ENCODE measurements at regions not wholly inside any gene's neighbourhood (a gene's known extent, or its start where the extent isn't known, plus 50 kb on each side); places are given as distances from the start of the nearest gene placed in this dataset.

- Histone ChIP-seq H3K4me3 (ENCODE audit: low read depth, low read length) (no peak overlapping the region), H3K36me3 (replicated peaks) (no peaks in the 10 kb centered on the region), H3K27ac (no peak overlapping the region), H3K27me3 (replicated peaks) (no peaks in the 10 kb centered on the region)
- in situ Hi-C loops (cut with HindIII; ENCODE audit: low pct_ligation_motif_present, low sequenced_read_pairs) = no loop called here
- no peak for TF ChIP-seq CTCF (IDR thresholded peaks at IDR 0.05; ENCODE audit: low read depth, low read length, missing control alignments)
- DNase-seq = no peak
Observed at GRCh38 chr3:35500641-35501350, 138.5 kb upstream of the ARPP21 start.

- DNase-seq = no peak
- Histone ChIP-seq H3K27me3 (replicated peaks) (no peaks in the 10 kb centered on the region), H3K4me3 (ENCODE audit: low read depth, low read length) (no peak overlapping the region), H3K36me3 (replicated peaks) (no peaks in the 10 kb centered on the region), H3K27ac (no peak overlapping the region)
- TF ChIP-seq CTCF (IDR thresholded peaks at IDR 0.05; ENCODE audit: low read depth, low read length, missing control alignments) = no peak
- in situ Hi-C loops (cut with HindIII; ENCODE audit: low pct_ligation_motif_present, low sequenced_read_pairs) = no loop called here
Observed at GRCh38 chr3:35502699-35503098, 136.6 kb upstream of the ARPP21 start.

- H3K27ac ChIP-seq = no peak overlapping the region
- H3K27me3 ChIP-seq (replicated peaks) = no peaks in the 10 kb centered on the region
- in situ Hi-C loops (cut with HindIII; ENCODE audit: low pct_ligation_motif_present, low sequenced_read_pairs) = no loop called here
- no peak for TF ChIP-seq CTCF (IDR thresholded peaks at IDR 0.05; ENCODE audit: low read depth, low read length, missing control alignments)
- DNase-seq = no peak
- no peaks in the 10 kb centered on the region for H3K36me3 ChIP-seq (replicated peaks)
- H3K4me3 ChIP-seq (ENCODE audit: low read depth, low read length) = no peak overlapping the region
Observed at GRCh38 chr3:35505181-35505580, 134.1 kb upstream of the ARPP21 start.

- Histone ChIP-seq H3K27ac (no peak overlapping the region), H3K4me3 (ENCODE audit: low read depth, low read length) (no peak overlapping the region), H3K36me3 (replicated peaks) (no peaks in the 10 kb centered on the region), H3K27me3 (replicated peaks) (no peaks in the 10 kb centered on the region)
- DNase-seq = no peak
- in situ Hi-C loops (cut with HindIII; ENCODE audit: low pct_ligation_motif_present, low sequenced_read_pairs) = no loop called here
- no peak for TF ChIP-seq CTCF (IDR thresholded peaks at IDR 0.05; ENCODE audit: low read depth, low read length, missing control alignments)
Observed at GRCh38 chr3:35505772-35506171, 133.6 kb upstream of the ARPP21 start.

- no peak for TF ChIP-seq CTCF (IDR thresholded peaks at IDR 0.05; ENCODE audit: low read depth, low read length, missing control alignments)
- Histone ChIP-seq H3K36me3 (replicated peaks) (no peaks in the 10 kb centered on the region), H3K27ac (no peak overlapping the region), H3K4me3 (ENCODE audit: low read depth, low read length) (no peak overlapping the region), H3K27me3 (replicated peaks) (no peaks in the 10 kb centered on the region)
- DNase-seq = no peak
- in situ Hi-C loops (cut with HindIII; ENCODE audit: low pct_ligation_motif_present, low sequenced_read_pairs) = no loop called here
Observed at GRCh38 chr3:35519936-35520335, 119.4 kb upstream of the ARPP21 start.

GRCh38 chr3:35521196-35521595 lies 118.1 kb upstream of the ARPP21 start:
- in situ Hi-C loops (cut with HindIII; ENCODE audit: low pct_ligation_motif_present, low sequenced_read_pairs) = no loop called here
- Histone ChIP-seq H3K27me3 (replicated peaks) (no peaks in the 10 kb centered on the region), H3K36me3 (replicated peaks) (no peaks in the 10 kb centered on the region), H3K4me3 (ENCODE audit: low read depth, low read length) (no peak overlapping the region), H3K27ac (no peak overlapping the region)
- DNase-seq = no peak
- no peak for TF ChIP-seq CTCF (IDR thresholded peaks at IDR 0.05; ENCODE audit: low read depth, low read length, missing control alignments)

All from brain microvascular endothelial cell (primary cell).